ENCODE measurements at regions not wholly inside any gene's neighbourhood (a gene's known extent, or its start where the extent isn't known, plus 50 kb on each side); places are given as distances from the start of the nearest gene placed in this dataset.

DNA sequence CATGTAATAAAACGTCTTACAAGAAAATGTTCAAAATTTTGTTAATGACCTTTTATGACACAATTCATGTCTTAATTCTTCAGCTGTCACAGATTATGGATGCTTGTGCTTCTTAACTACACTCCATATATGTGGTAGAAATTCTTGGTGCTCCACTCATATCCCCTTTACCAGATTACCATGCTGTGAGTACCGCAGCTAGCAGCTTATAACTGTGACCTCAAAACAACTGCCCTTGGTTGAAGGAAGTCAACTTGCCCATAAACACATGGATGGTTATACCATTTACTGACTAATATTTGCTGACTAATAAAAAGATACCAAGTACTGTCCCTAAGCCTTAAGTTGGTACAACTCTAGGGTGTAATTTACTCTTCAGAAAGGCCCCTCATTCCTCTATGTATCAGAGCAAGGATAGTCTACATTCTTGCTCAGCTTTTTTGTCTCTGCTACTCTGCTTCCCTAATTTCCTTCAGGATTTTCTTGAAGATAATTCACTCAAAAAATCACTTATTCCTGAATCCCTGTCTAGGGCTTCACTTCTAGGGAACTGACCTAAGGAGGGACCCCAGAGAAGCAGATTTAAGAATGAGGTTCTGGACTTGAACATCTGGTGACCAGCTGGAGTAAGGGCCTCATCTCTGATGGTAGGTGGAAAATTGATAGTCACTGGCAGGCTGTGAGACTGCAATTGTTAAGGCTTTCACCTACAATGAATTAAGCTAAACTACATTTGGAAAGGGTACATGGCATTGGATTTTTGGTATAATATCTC, 152.3 kb downstream of the SLC6A15 start:
- TF ChIP-seq, protein P1, sequence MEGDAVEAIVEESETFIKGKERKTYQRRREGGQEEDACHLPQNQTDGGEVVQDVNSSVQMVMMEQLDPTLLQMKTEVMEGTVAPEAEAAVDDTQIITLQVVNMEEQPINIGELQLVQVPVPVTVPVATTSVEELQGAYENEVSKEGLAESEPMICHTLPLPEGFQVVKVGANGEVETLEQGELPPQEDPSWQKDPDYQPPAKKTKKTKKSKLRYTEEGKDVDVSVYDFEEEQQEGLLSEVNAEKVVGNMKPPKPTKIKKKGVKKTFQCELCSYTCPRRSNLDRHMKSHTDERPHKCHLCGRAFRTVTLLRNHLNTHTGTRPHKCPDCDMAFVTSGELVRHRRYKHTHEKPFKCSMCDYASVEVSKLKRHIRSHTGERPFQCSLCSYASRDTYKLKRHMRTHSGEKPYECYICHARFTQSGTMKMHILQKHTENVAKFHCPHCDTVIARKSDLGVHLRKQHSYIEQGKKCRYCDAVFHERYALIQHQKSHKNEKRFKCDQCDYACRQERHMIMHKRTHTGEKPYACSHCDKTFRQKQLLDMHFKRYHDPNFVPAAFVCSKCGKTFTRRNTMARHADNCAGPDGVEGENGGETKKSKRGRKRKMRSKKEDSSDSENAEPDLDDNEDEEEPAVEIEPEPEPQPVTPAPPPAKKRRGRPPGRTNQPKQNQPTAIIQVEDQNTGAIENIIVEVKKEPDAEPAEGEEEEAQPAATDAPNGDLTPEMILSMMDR (IDR thresholded peaks at IDR 0.05) = no peak
- no peak for TF ChIP-seq POLR2A (IDR thresholded peaks at IDR 0.05)
